Lower leg skin (tissue), 3 donors: ENCODE measurements at regions not wholly inside any gene's neighbourhood (a gene's known extent, or its start where the extent isn't known, plus 50 kb on each side); places are given as distances from the start of the nearest gene placed in this dataset.

Experiments
- CTCF ChIP-seq, 3 donors: fragments of 450-650 bp; IDR thresholded peaks; one replicate each; pipeline ENCODE4 v1.5.1; 2016; ENCODE audit warnings: antibody characterized with exemption in 3 of 3, mild to moderate bottlenecking in 3 of 3, moderate library complexity in 2 of 3
- POLR2A ChIP-seq, 2 donors: fragments of 450-650 bp; IDR thresholded peaks; one replicate each; pipeline ENCODE4 v1.6.1; 2016 to 2017; ENCODE audit warnings: antibody characterized with exemption in 2 of 2, mild to moderate bottlenecking in 1 of 2, moderate library complexity in 1 of 2

DNA sequence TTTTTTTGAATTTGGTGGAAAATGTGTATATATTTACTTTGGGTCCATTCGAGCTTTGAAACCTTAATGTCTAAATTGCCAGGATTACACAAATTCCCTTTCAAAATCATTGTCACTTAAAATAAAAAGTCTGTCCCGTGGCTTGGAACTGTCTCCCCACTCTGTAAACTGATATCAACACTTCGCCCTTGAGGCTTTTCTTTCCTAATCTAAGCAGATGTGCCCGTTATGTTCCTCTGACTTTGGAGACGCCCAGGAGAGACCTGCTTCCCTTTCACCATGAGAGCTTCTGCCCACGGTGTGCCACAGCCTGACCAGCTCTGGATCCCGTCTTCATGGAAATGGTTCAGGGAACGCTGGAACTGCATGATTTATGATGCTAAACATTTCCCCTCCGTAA is 151.3 kb downstream of the C16orf95 start:
- TF ChIP-seq CTCF (IDR thresholded peaks at IDR 0.05) (no peak), POLR2A (IDR thresholded peaks at IDR 0.05) (no peak)
